HCT116 (cell line): ENCODE measurements at regions not wholly inside any gene's neighbourhood (a gene's known extent, or its start where the extent isn't known, plus 50 kb on each side); places are given as distances from the start of the nearest gene placed in this dataset.

ENCODE experiments used
- CEBPB ChIP-seq: IDR thresholded peaks from 2 replicates; pipeline ENCODE4 v1.6.1; 2012; ENCODE audit warnings: low read depth
- EZH2phosphoT487 ChIP-seq: fragments of 200-600 bp; IDR thresholded peaks from 2 replicates; pipeline ENCODE4 v1.6.1; 2018; ENCODE audit warnings: antibody characterized with exemption, borderline replicate concordance
- POLR2A ChIP-seq: IDR thresholded peaks from 2 replicates; pipeline ENCODE4 v1.7.0; 2011; ENCODE audit warnings: borderline replicate concordance; ENCODE audit not compliant: insufficient read depth, insufficient read length; ENCODE audit errors: extremely low read depth
- POLR2AphosphoS5 ChIP-seq: IDR thresholded peaks from 2 replicates; pipeline ENCODE4 v1.6.1; 2011; ENCODE audit warnings: mild to moderate bottlenecking, low read depth, low read length, moderate library complexity
- YY1 ChIP-seq: IDR thresholded peaks from 2 replicates; pipeline ENCODE4 v1.6.1; 2011; ENCODE audit warnings: low read length, low read depth, moderate library complexity, mild to moderate bottlenecking; ENCODE audit not compliant: insufficient replicate concordance; ENCODE audit errors: extremely low read depth
- ZNF274 ChIP-seq: fragments of 200-500 bp; sonication (Bioruptor generic); IDR thresholded peaks from 2 replicates; pipeline ENCODE4 v1.6.1; 2014; ENCODE audit warnings: mild to moderate bottlenecking, low read depth, low read length, inconsistent platforms
- TF ChIP-seq, protein P1 (sequence below), 3 experiments: fragments of 200-600 bp in 1 of 3; sonication (generic) in 1 of 3; IDR thresholded peaks in 2 of 3; conservative IDR thresholded peaks in 1 of 3; 2 replicates each; pipeline ENCODE4 v1.5.1; 2012 to 2017; ENCODE audit warnings: low read depth in 2 of 3, low read length in 2 of 3, antibody characterized with exemption in 1 of 3, borderline replicate concordance in 1 of 3, control low read depth in 1 of 3, mild to moderate bottlenecking in 1 of 3, mixed read lengths in 1 of 3, mixed run types in 1 of 3, moderate library complexity in 1 of 3; ENCODE audit not compliant: insufficient read depth in 1 of 3
- TF ChIP-seq, protein P2 (sequence below): IDR thresholded peaks from 2 replicates; pipeline ENCODE4 v1.6.1; 2011; ENCODE audit warnings: mild to moderate bottlenecking, low read length, moderate library complexity; ENCODE audit not compliant: insufficient replicate concordance; ENCODE audit errors: extremely low read depth

DNA sequence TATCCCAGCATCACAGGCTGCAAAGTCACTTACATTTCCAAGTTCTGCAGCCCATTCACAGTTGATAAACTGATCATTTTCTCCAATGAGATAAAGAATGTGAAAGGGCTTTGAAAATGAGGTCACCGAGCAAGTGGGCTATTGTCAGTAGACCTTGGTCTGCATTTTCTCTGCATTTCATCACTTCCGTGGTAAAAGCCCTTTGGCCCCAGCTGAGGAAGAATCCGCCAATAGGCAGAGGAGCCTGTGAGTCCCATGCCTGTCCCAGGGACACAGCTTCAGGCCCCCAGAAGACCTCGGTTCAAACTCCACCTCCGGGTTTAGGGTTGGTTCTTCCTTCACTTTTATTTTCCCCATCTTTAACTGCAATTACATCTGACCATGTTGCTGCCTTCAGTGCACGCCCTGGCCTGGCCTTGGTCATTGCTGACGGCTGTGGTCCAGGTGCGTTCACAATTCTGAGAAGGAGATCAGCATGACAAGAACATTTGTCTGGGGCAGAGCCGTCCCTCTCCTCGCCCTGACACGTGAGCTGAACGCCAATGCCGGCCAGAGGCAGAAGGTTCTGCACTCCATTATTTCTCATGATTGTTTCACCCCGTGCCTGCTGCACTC lies 292.5 kb downstream of the TCERG1L start:
- TF ChIP-seq, protein P1, sequence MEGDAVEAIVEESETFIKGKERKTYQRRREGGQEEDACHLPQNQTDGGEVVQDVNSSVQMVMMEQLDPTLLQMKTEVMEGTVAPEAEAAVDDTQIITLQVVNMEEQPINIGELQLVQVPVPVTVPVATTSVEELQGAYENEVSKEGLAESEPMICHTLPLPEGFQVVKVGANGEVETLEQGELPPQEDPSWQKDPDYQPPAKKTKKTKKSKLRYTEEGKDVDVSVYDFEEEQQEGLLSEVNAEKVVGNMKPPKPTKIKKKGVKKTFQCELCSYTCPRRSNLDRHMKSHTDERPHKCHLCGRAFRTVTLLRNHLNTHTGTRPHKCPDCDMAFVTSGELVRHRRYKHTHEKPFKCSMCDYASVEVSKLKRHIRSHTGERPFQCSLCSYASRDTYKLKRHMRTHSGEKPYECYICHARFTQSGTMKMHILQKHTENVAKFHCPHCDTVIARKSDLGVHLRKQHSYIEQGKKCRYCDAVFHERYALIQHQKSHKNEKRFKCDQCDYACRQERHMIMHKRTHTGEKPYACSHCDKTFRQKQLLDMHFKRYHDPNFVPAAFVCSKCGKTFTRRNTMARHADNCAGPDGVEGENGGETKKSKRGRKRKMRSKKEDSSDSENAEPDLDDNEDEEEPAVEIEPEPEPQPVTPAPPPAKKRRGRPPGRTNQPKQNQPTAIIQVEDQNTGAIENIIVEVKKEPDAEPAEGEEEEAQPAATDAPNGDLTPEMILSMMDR (IDR thresholded peaks at IDR 0.05 in 2 of 3, conservative IDR thresholded peaks at IDR 0.05 in 1 of 3; ENCODE audit: borderline replicate concordance in 1 of 3, insufficient read depth in 1 of 3, low read depth in 2 of 3, low read length in 2 of 3) = no peak
- TF ChIP-seq POLR2AphosphoS5 (no peak), POLR2A (no peak), ZNF274 (no peak), CEBPB (no peak), YY1 (no peak), EZH2phosphoT487 (no peak)
- TF ChIP-seq, protein P2, sequence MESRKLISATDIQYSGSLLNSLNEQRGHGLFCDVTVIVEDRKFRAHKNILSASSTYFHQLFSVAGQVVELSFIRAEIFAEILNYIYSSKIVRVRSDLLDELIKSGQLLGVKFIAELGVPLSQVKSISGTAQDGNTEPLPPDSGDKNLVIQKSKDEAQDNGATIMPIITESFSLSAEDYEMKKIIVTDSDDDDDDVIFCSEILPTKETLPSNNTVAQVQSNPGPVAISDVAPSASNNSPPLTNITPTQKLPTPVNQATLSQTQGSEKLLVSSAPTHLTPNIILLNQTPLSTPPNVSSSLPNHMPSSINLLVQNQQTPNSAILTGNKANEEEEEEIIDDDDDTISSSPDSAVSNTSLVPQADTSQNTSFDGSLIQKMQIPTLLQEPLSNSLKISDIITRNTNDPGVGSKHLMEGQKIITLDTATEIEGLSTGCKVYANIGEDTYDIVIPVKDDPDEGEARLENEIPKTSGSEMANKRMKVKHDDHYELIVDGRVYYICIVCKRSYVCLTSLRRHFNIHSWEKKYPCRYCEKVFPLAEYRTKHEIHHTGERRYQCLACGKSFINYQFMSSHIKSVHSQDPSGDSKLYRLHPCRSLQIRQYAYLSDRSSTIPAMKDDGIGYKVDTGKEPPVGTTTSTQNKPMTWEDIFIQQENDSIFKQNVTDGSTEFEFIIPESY = no peak
